HG03460 (cell line): ENCODE measurements at regions not wholly inside any gene's neighbourhood (a gene's known extent, or its start where the extent isn't known, plus 50 kb on each side); places are given as distances from the start of the nearest gene placed in this dataset.

Experiments used
- ATAC-seq: cut with Tn5 transposase; IDR thresholded peaks from one replicate; pipeline ENCODE4 v1.9.1; 2021; ENCODE audit not compliant: unreplicated experiment

GRCh38 chr2:133809485-133809884 lies 241.2 kb upstream of the NCKAP5 start:
- ATAC-seq = no peak

DNA sequence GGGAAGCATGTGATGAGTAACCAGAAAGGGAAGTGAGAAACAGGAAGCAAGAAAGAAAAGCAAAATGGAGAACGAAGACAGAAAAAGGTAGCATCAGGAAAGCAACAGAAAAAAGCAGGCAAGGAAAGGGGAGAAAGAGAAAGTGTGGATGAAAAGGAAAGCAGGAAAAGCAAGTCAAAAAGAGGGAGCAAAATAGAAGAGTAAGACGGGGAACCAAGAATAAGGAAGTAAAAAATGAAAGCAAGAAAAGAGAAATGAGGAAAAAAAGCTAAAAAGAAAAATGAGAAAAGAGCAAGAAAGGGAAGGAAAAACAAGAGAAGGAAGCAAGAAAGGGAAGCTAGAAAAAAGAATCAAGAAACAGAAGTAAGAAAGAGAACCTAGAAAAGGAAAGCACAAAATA lies 242.3 kb upstream of the NCKAP5 start:
- no peak for ATAC-seq

DNA sequence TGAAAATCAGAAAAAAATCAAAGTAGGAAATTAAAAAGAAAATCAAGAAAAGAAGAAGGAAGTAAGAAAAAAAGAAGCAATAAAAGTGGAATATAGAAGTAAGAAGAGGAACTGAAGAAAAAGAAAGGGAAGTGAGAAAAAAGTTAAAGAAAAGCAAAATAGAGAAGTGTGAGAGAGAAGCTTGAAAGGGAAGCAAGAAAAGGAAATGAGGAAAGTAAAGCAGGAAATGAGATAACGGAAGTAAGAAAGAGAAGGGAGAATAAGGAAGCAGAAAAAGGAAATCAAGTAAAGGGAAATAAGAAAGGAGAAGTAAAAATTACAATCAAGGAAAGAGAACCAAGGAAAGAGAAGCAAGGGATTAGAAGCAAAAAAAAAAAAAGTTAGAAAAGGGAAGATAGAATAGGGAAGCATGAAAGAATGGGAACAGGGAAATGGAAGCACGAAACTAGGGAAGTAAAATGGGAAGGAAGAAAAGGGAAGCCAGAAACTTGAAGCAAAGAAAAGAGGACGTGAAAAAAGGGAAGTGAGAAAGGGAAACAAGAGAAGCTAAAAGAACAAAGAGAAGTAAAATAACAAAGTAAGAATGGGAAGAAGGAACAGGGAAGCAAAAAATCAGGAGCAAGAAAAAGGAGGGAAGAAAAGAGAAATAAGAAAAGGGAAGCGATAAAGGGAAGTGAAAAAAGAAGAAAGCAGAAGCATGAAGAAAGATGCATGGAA lies 243.3 kb upstream of the NCKAP5 start:
- no peak for ATAC-seq

DNA sequence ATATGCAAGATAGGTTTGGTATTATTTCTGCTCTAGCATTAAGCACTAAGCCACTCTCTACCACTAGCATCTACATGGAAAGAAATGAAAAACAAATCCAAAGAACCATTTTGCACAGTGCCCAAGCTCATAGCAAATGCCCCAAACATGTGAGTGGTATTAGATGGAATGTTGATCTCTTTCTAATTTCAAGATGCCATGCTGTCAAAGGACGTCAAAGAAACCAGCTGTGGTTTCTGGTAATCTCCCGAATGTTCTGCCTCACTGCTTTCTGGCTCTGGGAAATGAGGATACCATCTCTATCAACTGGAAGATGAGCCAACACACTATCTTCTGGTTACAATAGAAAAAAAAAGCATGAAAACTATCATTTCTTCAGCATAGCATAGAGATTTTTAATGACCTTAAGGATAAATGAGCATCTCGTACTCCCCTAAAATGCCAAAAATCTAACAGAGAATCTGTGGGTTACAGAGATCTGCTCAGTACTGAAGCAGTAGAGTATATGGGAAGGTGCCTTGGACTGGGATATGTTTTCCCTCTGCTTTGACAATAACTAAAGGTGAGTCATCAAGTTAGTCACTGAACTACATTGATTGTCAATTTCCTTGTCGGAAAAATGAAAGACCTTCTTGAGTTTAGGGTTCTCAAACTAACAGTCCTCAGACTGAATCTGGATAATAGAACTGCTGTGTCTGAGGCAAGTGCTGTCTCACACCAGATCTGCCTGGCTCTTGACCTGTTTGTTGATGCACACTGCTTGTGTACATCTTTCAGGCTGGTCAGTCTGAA lies 244.8 kb upstream of the NCKAP5 start:
- ATAC-seq = no peak

DNA sequence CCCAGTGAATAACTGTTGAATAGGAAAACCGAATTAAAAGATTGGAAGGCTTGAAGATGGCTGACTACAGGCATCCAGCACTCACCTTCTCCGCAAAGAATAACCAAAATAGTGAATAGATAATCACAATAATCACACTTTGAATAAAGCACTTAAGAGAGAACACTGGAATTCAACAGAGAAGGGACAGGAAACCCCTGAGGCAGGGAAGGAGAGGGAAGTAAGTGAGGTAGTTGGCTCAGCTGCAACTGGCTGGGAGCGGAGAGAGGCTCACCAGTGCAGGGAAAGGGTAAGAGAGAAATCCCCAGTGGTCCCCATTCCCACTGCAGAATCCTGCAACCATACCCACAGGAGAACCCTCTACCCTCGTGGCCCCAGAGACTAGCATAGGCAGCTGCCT lies 246.6 kb upstream of the NCKAP5 start:
- ATAC-seq = no peak

DNA sequence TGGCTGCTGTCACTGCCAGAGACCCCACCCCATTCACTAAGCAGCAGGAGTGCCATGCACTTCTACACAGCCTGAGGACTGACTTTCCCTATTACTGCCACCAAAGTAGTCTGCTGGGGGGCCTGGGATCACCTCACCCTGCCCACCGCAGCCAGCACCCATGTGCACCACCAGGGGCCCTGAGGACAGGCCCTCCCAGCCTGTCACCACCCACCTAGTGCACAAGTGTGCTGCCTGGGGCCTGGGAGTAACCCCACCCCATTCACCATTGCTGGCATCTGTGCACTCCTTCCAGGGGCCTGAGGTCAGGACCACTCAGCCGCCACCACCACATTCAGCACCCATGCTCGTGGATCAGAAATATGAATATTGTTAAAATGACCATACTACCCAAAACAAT lies 247.8 kb upstream of the NCKAP5 start:
- no peak for ATAC-seq

- ATAC-seq = no peak
Measured at GRCh38 chr2:133817680-133818566, 249.7 kb upstream of the NCKAP5 start.

GRCh38 chr2:133818661-133819060 lies 250.4 kb upstream of the NCKAP5 start:
- ATAC-seq = no peak

- ATAC-seq = no peak
Measured at GRCh38 chr2:133819906-133820305, 251.6 kb upstream of the NCKAP5 start.

- no peak for ATAC-seq
Measured at GRCh38 chr2:133821107-133821760, 253.0 kb upstream of the NCKAP5 start.

DNA sequence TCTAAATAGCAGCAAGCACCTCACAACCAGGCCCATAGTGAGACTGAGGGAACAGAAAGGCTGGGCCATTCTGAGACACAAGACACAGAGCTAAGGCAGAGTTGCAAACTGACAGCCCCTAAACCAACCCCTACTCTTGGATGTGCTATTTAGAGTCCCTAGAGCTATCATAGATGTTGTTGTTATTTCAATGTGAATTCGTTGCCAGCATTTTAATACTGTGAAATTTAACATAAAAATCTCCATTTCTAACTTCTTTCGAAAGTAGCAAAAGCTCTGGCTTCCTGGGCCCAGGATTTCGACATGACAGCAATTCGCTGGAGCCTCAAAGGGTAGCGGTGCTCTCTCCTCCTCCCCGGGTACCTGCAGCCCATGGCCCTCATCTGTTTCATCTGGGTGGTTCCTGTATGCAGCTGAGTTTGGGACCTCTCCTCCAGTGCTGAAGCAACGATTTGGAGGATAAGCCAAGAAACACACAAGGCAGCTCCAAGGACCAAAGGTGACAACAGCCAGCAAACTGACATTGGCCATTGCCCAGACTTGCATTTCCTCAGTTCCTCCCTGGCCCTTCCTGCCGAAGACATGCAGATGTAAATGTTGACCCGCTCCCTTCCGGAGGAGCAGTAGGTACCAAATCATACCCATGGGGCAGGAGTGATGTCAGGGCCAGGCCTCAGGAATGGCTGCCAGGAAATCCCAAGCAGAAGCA lies 254.4 kb upstream of the NCKAP5 start:
- no peak for ATAC-seq

DNA sequence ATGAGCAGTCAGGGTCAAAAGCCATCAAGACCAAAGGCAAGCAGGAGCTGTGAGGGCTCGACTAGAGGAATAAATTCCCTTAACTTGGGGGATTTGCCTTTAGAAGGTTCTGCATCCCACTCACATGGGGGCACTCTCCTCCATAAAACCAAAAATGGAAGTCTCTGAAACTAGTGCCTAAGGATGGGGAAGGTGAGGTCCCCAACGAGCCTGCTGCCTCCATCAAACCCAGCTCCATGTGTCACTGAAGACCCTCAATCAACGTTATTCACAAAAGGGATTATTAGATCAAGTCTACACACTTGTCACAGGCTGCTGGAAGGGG lies 254.9 kb upstream of the NCKAP5 start:
- no peak for ATAC-seq

GRCh38 chr2:133824869-133825268 lies 256.6 kb upstream of the NCKAP5 start:
- ATAC-seq = no peak

GRCh38 chr2:133825778-133826177 lies 257.5 kb upstream of the NCKAP5 start:
- ATAC-seq = no peak

DNA sequence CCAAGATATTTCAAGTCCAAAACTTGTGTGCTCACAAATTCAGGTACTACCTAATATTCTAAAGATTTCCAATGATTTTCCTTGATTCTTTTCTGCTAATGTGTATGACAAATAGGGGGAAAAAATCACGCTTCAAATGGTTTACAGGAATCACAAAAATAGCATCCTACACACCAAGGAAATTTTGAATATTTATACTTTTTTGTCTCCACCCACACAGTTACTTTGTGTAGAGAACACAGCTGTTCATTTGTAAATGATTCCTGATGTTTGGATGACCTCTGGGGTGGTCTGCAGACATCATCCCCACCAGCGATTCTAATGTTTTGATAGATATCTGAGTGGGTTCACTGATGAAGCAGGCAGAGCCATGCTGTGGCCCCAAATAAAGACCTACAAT lies 260.6 kb upstream of the NCKAP5 start:
- no peak for ATAC-seq

GRCh38 chr2:133829450-133830020 lies 261.3 kb upstream of the NCKAP5 start:
- no peak for ATAC-seq

- no peak for ATAC-seq
Measured at GRCh38 chr2:133833746-133834145, 265.5 kb upstream of the NCKAP5 start.

DNA sequence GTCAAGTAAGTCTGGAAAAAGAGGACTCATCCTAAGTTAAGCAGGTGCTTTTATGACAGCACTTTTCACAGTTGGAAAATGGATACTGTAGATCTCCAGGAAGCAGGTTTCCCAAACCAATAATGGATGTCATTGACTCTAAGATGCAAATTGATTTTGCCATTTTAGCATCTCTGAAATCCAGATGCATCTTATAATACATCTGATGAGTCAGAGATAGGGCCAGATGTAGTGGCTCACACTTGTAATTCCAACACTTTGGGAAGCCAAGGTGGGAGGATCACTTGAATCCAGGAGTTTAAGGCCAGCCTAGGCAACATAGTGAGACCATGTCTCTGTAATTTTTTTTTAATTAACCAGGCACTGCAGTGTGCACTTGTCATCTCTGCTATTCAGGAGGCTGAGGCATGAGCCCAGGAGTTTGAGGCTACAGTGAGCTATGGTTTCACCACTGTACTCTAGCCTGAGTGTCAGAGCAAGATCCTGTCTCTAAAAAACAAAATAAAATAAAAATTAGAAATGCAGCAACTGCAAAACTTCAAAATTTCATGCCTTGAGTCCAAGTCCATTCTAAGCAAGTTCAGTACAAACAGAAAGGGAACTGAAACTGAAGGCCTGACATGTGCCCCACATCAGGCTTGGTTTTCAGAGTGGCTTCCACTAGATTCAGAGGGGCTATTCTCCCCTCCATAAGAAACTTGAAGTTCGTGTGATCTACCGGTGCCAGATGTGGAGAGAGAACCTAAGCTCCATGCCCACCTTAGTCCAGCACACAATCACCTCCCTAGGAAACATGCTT lies 267.8 kb upstream of the NCKAP5 start:
- no peak for ATAC-seq

- no peak for ATAC-seq
Measured at GRCh38 chr2:133836691-133837345, 268.6 kb upstream of the NCKAP5 start.
